Uterus (tissue), 2 donors: ENCODE measurements at regions not wholly inside any gene's neighbourhood (a gene's known extent, or its start where the extent isn't known, plus 50 kb on each side); places are given as distances from the start of the nearest gene placed in this dataset.

Experiments used
- POLR2A ChIP-seq, 2 donors: fragments of 450-650 bp; IDR thresholded peaks; one replicate each; pipeline ENCODE4 v1.6.1; 2016; ENCODE audit warnings: antibody characterized with exemption in 2 of 2, mild to moderate bottlenecking in 1 of 2, moderate library complexity in 1 of 2
- TF ChIP-seq, protein P1 (sequence below), 4 experiments: fragments of 200-600 bp in 2 of 4; fragments of 450-650 bp in 2 of 4; sonication (generic) in 2 of 4; IDR thresholded peaks; one replicate each; pipeline ENCODE4 v1.5.1; 2016 to 2019; ENCODE audit warnings: antibody characterized with exemption in 4 of 4, mild to moderate bottlenecking in 2 of 4, moderate library complexity in 1 of 4

- TF ChIP-seq POLR2A (IDR thresholded peaks at IDR 0.05), result no peak
- TF ChIP-seq, protein P1, sequence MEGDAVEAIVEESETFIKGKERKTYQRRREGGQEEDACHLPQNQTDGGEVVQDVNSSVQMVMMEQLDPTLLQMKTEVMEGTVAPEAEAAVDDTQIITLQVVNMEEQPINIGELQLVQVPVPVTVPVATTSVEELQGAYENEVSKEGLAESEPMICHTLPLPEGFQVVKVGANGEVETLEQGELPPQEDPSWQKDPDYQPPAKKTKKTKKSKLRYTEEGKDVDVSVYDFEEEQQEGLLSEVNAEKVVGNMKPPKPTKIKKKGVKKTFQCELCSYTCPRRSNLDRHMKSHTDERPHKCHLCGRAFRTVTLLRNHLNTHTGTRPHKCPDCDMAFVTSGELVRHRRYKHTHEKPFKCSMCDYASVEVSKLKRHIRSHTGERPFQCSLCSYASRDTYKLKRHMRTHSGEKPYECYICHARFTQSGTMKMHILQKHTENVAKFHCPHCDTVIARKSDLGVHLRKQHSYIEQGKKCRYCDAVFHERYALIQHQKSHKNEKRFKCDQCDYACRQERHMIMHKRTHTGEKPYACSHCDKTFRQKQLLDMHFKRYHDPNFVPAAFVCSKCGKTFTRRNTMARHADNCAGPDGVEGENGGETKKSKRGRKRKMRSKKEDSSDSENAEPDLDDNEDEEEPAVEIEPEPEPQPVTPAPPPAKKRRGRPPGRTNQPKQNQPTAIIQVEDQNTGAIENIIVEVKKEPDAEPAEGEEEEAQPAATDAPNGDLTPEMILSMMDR (IDR thresholded peaks at IDR 0.05), result no peak
Measured at GRCh38 chr5:1723957-1724821, 75.4 kb downstream of the MRPL36 start.
